Effector memory CD8-positive, alpha-beta T cell (primary cell): ENCODE measurements at regions not wholly inside any gene's neighbourhood (a gene's known extent, or its start where the extent isn't known, plus 50 kb on each side); places are given as distances from the start of the nearest gene placed in this dataset.
A peak's percentile ranks its signal among the peaks of the same experiment; 100 is the strongest.

Experiments used
- ATAC-seq: fragments of 150-1000 bp; cut with Tn5 transposase; replicated peaks from 2 replicates; pipeline ENCODE4 v1.10.0; 2021; ENCODE audit warnings: mild to moderate bottlenecking, moderate library complexity
- DNase-seq, 3 experiments: peaks; one replicate each; pipeline ENCODE4 v3.0.0; 2021
- H3K27ac Mint-ChIP-seq, 2 donors: one replicate each; pipeline ENCODE4 v1.8.0; 2022; ENCODE audit warnings: mild to moderate bottlenecking in 2 of 2, mixed read lengths in 2 of 2, moderate library complexity in 2 of 2
- H3K27me3 Mint-ChIP-seq, 2 donors: one replicate each; pipeline ENCODE4 v1.8.0; 2022; ENCODE audit warnings: mixed read lengths in 2 of 2
- H3K36me3 Mint-ChIP-seq: one replicate; pipeline ENCODE4 v1.8.0; 2022; ENCODE audit warnings: mild to moderate bottlenecking, moderate library complexity, mixed read lengths; ENCODE audit not compliant: insufficient read depth
- H3K4me1 Mint-ChIP-seq, 2 donors: one replicate each; pipeline ENCODE4 v1.8.0; 2022; ENCODE audit warnings: low read depth in 2 of 2, mixed read lengths in 2 of 2
- H3K4me3 Mint-ChIP-seq, 2 donors: one replicate each; pipeline ENCODE4 v1.8.0; 2022; ENCODE audit warnings: mild to moderate bottlenecking in 2 of 2, mixed read lengths in 2 of 2, moderate library complexity in 2 of 2
- H3K9me3 Mint-ChIP-seq, 2 donors: one replicate each; pipeline ENCODE4 v1.8.0; 2022; ENCODE audit warnings: mixed read lengths in 2 of 2

DNA sequence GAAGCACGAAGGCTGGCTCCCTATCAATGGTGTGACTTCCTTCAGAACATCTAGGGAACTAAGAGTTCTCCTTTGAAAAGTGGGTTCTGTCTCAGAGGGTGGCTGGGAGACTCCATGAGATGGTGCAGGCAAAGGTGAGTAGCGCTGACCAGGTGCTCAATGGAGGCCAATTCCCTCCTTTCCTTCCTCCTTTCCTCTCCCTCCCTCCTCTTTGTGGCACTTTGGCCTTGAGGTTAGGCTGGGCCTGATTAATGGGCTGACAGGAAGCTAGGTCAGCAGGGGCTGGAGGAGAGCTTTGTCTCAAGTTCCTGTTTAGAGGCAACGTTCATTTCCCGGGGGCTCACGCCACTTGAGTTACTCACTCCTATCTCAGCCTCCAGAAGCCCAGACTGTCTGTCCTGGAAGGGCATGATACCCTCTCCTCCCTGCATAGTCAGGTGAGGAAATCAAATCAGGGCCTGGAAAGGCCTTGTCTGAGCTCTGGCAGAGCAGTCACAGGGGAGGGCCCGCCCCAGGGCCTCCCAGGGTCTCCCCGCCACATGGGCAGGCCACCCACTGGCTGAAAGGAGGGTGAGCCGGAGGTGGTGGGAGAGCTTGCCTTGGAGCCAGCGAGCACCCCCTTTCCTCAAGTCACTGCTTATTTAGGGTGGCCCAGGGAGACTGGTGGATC, 58.4 kb upstream of the SSBP3 start:
- Mint-ChIP-seq H3K36me3 (no peaks in the 10 kb centered on the region), H3K4me3 (no peak overlapping the region), H3K27me3 (no peaks in the 10 kb centered on the region), H3K4me1 (peaks cover 29 to 37% of the 10 kb centered on the region in 2 donors), H3K9me3 (no peaks in the 10 kb centered on the region), H3K27ac (peak overlapping the region; percentile 44 to 59)
- DNase-seq, result no peak
- ATAC-seq, result no peak

DNA sequence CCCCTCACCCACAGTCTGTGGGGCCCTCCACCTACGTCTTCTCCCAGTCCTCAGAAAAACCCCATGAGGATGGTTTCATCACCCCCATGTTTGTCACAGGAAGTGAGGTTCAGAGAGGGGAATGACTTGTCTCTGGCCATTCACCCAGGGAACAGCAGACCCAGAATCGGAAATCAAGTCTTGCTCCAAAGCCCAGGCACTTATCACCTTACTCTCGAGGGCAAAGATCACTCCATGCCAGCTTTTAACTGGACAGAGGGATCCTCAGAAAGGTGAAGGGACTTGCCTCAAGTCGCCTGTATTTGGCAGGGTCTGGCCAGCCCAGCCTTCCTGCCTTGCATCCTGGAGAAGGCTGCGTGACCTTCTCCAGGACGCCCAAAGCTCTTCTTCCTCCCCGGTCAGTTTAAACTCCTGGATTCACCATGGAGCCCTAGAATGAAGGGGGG, 57.9 kb upstream of the SSBP3 start:
- peak overlapping the region; percentile 44 to 59 for H3K27ac Mint-ChIP-seq
- ATAC-seq (peak; percentile 40), DNase-seq (no peak)
- no peaks in the 10 kb centered on the region for H3K9me3 Mint-ChIP-seq
- H3K4me1 Mint-ChIP-seq, result peaks cover 30 to 34% of the 10 kb centered on the region in 2 donors
- no peaks in the 10 kb centered on the region for H3K36me3 Mint-ChIP-seq
- no peaks in the 10 kb centered on the region for H3K27me3 Mint-ChIP-seq
- H3K4me3 Mint-ChIP-seq, result no peak overlapping the region

DNA sequence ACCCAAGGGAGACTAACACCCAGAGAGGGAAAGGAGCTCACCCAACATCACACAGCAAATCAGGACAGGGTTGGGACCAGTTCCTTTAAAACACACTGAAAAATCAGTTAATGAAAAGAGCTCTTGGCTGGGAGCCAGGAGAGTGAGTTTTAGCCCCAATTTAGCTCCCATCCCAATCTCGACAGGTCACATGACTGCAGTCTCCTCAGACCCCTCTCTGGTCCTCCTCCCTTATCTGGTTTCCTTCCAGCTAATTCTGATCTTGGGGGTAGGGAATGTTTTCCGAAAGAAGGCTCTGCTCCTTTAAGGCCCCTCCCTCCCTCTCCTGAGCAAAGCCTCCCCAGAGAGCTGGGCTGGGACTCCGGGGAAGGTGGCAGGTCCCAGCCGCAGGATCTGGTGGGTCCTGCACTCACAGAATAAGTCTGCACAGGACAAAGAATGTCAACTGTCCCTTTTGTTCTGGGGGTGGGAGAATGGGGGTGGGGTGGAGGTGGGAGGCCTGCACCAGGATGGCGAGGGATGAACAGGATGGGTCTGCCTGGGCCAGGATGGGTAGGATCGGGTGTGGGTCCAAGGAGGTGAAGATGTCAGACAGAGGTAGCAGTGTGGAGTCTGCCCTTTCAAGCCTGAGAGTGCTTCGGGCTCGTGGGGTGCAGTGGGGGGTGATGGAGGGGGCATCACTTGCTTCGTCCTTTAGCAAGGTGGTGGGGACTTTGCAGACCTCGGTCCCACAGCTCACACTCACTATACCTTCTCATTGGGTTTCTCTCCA, 57.3 kb upstream of the SSBP3 start:
- peak overlapping the region; percentile 44 to 69 for H3K27ac Mint-ChIP-seq

DNA sequence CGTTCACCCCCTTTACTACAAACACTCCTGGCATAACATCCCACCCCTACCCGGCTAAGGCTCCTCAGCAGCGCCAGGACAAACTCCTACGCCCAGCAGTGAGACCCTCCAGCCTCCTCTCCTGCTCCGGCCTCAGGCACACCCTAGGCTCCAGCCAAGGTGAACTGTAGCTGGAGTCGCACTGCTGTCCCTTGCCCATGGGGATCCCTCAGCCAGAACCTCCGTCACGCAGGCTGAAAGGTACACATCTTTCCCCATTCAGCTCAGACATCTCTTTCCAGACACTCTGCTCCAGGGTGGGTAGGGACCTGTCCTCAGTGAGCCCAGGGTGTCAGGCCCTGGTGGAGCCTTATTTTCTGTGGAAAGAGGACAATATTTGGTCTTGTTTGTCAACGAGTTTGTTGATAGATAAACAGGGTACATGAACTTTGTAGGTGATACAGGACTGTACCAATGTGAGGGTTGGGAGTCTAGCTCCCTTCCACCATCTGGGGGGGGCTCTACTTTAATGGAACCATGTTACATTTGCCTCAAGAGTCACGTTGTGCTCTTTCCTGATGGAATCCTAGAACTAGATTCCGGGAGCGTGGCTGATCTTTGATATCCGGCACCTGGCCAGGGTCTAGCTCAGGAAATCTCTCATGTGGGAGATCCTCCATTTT, 56.5 kb upstream of the SSBP3 start:
- DNase-seq, result no peak
- no peaks in the 10 kb centered on the region for H3K27me3 Mint-ChIP-seq
- H3K9me3 Mint-ChIP-seq, result no peaks in the 10 kb centered on the region
- peaks cover 33 to 38% of the 10 kb centered on the region in 2 donors for H3K4me1 Mint-ChIP-seq
- H3K27ac Mint-ChIP-seq, result peak overlapping the region; percentile 44 to 69
- H3K36me3 Mint-ChIP-seq, result no peaks in the 10 kb centered on the region
- ATAC-seq, result no peak
- no peak overlapping the region for H3K4me3 Mint-ChIP-seq

More for the DNA sequence above, 57.3 kb upstream of the SSBP3 start:
- no peaks in the 10 kb centered on the region for H3K36me3 Mint-ChIP-seq
- H3K27me3 Mint-ChIP-seq, result no peaks in the 10 kb centered on the region
- ATAC-seq (no peak), DNase-seq (no peak)
- H3K4me3 Mint-ChIP-seq, result no peak overlapping the region
- no peaks in the 10 kb centered on the region for H3K9me3 Mint-ChIP-seq
- peaks cover 29 to 34% of the 10 kb centered on the region in 2 donors for H3K4me1 Mint-ChIP-seq

DNA sequence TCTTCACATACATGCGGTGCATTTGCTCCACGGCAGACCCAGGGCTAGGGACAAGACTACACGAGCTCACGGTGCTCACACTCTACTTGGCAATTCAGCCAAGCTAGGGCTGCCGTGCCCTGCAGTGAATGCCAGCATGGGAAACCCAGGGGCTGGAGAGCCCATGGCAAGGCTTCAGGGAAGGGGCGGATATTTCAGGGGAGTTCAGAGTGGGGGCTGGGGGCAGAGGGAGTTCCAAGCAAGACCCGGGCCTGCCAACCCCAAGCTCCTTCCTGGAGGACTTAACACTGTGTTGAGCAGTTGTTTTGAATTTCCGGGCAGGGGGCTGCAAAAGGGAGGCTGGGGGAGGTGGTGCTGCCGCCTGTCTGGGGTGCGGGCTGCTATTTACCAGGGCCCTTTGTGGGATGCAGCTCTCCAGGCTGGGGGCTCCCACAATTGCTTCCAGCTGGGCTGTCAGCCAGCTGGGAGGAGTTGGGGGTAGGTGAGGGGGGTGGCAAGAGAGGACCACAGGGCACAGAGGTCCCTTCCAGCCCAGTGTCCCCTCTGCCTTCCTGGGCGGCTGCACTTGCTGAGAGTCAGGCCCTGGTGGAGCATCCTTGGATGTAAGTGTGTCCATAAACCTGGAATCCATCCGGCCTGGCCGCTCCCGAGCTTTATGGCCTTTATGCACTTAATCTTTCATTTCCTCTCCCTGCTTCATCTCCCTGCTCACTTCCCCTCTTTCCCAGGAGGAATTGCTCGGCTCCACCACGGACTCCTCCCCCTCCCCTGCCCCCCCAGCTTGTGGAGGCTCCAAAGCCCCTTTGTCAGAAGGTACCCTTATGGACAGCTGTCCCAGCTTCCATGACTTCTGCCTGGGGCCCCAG, 55.8 kb upstream of the SSBP3 start:
- Mint-ChIP-seq H3K4me3 (no peak overlapping the region), H3K9me3 (no peaks in the 10 kb centered on the region), H3K27me3 (no peaks in the 10 kb centered on the region), H3K27ac (peak overlapping the region in 1 of 2 donors; percentile 69), H3K36me3 (no peaks in the 10 kb centered on the region), H3K4me1 (peaks cover 34 to 40% of the 10 kb centered on the region in 2 donors)
- DNase-seq, result no peak
- ATAC-seq, result no peak

DNA sequence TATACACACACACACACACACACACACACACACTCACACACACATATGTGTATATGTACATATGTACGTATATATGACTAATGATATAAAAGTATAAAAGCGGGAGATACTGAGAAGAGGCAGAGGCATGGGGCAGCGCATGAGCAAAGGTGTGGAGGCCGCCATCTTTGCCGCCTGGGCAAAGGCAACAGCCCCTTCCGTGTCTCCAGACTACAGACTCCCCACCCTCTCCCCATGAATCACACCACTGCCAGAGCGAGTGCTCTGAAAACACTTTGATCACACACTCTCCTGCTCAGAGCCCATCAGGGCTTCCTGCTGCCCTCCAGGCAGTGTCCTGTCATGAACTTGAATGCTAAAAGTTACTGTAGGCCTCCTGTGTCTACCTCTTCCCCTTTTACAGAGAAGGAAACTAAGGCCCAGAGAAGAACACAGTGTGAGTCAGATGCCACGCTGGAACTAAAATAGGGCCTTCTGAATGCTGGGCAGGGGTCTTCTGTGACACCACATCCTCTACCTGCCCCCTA, 54.7 kb upstream of the SSBP3 start:
- Mint-ChIP-seq H3K4me1 (peaks cover 37 to 44% of the 10 kb centered on the region in 2 donors), H3K9me3 (no peaks in the 10 kb centered on the region), H3K27me3 (no peaks in the 10 kb centered on the region), H3K4me3 (no peak overlapping the region), H3K27ac (peak overlapping the region; percentile 38 to 80), H3K36me3 (no peaks in the 10 kb centered on the region)
- DNase-seq, result no peak
- no peak for ATAC-seq

DNA sequence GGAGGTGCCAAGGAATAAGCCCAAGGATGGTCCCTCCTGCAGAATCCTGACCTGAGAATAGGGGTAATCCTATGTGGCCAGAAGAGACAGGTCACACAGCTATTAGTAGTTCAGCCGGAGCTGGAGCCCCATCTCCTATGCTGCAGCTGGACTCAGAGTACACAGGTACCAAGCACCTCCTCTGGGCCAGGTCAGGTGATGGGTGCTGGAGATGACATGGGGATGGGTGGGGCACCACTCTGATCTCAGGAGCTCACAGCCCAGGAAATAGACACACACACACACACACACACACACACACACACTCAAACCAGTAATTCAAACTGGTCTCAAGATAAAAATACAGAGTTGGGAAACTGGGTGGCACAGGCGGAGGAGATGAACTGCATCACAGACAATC, 54.2 kb upstream of the SSBP3 start:
- DNase-seq (no peak), ATAC-seq (peak; percentile 78)
- Mint-ChIP-seq H3K36me3 (no peaks in the 10 kb centered on the region), H3K27me3 (no peaks in the 10 kb centered on the region), H3K4me3 (no peak overlapping the region), H3K4me1 (peaks cover 37 to 41% of the 10 kb centered on the region in 2 donors), H3K27ac (peak overlapping the region; percentile 38 to 80), H3K9me3 (no peaks in the 10 kb centered on the region)

DNA sequence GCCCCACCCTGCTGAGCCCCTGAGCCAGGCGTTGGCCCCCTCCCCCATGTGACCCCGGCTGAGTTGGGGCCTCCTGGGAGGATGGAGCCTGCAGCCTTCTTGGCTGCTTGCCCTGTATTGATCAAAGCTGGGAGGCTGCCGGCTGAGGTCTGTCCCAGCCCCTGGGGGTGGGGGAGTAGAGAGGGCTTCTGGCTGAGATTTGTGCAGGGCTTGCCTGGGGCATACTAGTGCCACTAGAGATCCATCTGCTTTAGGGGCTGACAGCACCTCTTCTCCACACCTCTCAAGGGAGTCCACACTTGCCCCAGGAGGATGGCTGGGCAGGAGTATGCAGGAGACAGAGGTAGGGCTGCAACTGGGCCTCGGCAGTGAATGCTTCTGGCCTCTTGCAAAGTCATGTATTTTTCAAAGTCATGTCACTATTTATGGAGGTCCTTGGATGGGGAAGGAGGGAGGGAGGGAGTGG, 53.6 kb upstream of the SSBP3 start:
- DNase-seq (no peak), ATAC-seq (no peak)
- peaks cover 37 to 39% of the 10 kb centered on the region in 2 donors for H3K4me1 Mint-ChIP-seq
- no peak overlapping the region for H3K4me3 Mint-ChIP-seq
- peak overlapping the region in 1 of 2 donors; percentile 0 for H3K27ac Mint-ChIP-seq
- no peaks in the 10 kb centered on the region for H3K36me3 Mint-ChIP-seq
- H3K9me3 Mint-ChIP-seq, result no peaks in the 10 kb centered on the region
- H3K27me3 Mint-ChIP-seq, result no peaks in the 10 kb centered on the region

DNA sequence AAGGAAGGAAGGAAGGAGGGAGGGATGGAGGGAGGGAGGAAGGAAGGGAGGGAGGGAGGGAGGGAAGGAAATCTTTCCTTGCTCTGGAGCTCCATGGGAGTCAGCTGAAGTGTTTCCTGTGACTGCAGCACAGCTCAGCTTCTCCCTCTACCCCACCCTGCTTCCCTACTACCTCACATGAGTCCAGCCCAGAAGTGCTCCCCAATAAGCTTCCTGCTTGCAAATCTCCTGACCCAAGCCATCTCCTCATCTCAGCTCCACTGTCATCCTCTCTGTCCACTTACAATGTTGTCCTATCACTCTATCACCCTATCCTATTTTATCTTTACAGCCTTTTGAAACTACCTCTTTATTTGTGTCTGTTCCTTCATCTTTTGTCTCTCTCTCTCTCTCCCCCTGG, 52.9 kb upstream of the SSBP3 start:
- Mint-ChIP-seq H3K9me3 (no peaks in the 10 kb centered on the region), H3K27me3 (no peaks in the 10 kb centered on the region), H3K4me1 (peaks cover 33 to 37% of the 10 kb centered on the region in 2 donors), H3K4me3 (no peak overlapping the region), H3K36me3 (no peaks in the 10 kb centered on the region), H3K27ac (peak overlapping the region in 1 of 2 donors; percentile 0)
- DNase-seq, result no peak
- no peak for ATAC-seq

DNA sequence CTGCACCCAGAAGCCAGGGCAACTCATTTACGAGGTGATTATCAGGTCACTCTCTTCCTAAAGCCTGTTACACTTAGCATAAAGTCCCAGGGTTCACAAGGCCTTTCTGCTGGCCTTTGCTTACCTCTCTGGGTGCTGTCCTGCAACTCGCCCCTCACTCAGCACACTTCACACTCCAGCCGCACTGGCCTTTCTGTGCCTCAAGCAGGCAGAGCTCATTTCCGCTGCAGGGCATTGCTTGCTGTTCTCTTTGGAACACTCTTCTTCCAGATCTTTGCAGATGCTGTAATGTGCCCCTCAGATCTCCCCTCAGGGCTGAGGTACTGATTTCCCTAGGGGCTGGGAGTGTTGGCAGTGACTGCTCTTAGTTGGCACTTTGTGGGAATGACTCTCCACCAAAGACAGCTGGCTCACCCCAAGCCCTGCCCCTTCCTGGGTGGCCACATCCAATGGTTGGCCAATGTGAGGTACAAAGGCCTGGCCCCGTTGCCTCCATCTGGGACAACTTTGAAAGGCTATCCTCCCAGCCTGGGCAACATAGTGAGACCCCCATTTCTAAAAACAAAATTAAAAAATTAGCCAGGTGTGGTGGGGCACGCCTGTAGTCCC, 50.8 kb upstream of the SSBP3 start:
- H3K9me3 Mint-ChIP-seq, result no peaks in the 10 kb centered on the region

DNA sequence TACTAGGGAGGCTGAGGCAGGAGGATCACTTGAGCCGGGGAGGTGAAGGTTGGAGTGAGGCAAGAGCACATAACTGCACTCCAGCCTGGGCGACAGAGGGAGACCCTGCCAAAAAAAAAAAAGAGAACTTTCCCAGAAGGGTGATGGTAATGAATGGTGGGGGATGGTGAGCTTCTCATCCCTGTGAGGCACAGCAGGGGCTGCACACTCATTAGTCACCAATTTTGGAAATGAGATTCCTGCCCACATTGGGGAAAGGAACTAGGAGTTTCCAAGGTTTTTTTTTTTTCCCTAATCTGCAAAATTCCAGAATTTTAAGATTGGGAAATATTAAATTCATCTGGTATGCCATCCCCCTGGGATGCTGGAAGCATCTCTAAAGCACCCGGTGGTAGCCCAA, 50.2 kb upstream of the SSBP3 start:
- Mint-ChIP-seq H3K36me3 (no peaks in the 10 kb centered on the region), H3K27ac (peak overlapping the region in 1 of 2 donors; percentile 46), H3K4me3 (no peak overlapping the region), H3K9me3 (no peaks in the 10 kb centered on the region), H3K27me3 (no peaks in the 10 kb centered on the region), H3K4me1 (peaks cover 28 to 34% of the 10 kb centered on the region in 2 donors)
- ATAC-seq (no peak), DNase-seq (no peak)

More for the DNA sequence above, 50.8 kb upstream of the SSBP3 start:
- DNase-seq, result no peak
- no peak for ATAC-seq
- Mint-ChIP-seq H3K4me1 (peaks cover 31 to 36% of the 10 kb centered on the region in 2 donors), H3K4me3 (no peak overlapping the region), H3K36me3 (no peaks in the 10 kb centered on the region), H3K27ac (no peak overlapping the region), H3K27me3 (no peaks in the 10 kb centered on the region)
